HL-60/S4 treated with phorbol 12-myristate 13-acetate at 8.2 ng/mL for 4 days and 3 days (cell line): ENCODE measurements at regions not wholly inside any gene's neighbourhood (a gene's known extent, or its start where the extent isn't known, plus 50 kb on each side); places are given as distances from the start of the nearest gene placed in this dataset.

ENCODE experiments used
- in situ Hi-C: fragments of 300-500 bp; cut with MboI; formaldehyde crosslinking; loops from 2 replicates; pipeline ENCODE4 v1.15.0; 2022; ENCODE audit warnings: low sequenced_read_pairs

DNA sequence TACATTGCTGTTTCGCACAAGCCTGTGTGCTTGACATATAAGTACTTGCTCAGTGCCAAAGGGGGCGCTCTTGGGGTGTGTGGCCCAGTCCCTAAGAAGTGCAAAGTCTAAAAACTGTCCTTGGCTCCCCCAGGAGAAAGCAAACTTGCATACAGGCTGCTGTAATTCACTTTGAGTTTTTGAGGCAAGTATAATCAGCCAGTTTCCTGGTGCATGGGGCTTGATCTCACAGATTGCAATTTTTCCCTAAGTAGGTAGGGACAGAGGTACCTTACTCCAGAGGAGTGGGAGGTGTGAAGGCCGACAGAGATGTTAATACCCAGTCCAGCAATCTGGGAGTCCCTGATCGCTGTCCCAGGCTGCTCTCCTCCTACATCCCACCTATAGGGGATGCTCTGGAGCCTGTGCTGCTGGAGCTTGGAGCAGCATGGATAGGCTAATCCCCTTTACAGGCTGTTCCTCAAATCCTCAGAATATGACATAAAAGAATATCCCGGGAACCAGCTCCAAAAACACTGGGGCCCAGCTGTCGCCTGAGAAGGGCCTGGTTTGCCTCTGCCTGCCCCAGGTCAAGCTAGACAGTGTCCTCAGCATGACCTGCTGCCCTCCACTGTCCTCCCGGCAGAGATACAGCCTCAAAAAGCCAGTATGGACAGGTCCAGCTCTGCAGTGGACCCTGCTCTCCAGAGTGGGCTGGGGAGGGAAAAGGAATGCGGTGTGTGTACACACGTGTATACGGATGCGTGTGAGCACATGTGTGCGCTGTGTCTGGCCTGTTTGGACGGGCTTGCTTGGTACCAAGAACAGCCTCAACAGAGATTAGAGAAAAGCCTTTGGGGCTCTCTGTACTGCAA lies 136.5 kb upstream of the HAAO start:
- in situ Hi-C loops: loop anchor here (25.0 kb wide), 1 partner anchor 308 kb away; the partner anchor contains the start of gene ZFP36L2

DNA sequence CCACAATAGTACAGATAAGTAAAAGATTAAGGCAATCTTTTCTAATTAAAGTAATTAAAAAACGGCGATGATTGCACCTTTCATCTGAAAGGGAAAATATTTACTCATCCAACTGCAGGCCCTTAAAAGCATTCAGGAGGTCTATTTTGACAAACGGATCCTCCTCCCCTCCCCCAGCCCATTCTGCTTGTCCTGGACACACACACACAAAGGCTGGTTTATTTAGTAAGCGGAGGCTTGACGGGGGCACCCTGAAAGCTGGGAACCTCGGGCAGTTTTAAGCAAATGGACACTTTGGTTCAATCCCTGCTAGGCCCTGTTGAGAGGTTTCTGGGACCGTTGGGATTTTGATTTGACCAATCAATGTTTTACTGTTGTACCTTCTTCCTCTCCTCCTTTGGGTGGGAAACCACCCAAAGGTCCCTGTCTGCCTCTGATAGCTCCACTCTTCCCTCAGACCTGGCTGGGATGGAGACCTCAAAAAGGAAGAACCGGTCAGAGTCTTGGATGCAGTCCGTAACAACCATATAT lies 135.8 kb upstream of the HAAO start:
- in situ Hi-C loops: loop anchor here (25.0 kb wide), 1 partner anchor 309 kb away; the partner anchor contains the start of gene ZFP36L2

DNA sequence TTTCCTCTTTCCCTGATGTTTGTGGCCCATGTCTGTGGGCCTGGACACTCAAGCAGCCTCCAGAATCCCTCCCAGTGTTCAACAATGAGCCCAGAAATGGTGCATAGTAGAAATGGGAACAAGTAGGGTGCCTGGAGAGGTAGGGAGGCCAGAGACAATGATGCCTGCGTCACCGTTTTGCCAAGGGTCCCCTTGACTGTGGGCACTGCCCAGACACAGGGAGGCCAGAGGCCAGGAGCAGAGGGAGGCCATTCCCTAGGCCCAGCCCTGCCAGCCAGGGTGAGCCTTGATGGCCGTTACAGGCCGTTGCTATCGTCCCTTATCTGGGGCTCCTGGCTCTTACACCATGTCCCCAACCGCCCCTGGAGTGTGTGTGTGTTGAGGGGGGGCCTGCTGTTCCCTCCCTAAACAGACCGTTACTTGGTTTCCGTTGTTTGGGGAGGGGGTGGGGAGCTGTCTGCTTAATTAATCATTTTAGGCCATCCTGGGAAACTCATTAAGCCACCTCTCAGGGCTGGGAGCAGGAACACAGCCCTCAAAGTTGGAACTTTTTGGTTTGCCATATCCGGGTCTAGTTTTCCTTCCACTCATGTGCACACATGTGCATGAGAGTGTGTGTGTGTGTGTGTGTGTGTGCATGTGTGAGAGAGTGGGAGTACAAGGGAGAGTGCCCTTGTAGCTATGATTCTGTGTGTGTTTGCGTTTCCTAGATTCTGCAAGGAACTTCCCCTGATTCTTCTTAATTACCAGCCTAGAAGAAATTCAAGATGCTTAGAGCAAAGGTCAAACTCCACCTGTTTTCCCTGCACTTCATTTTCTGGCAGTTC lies 135.2 kb upstream of the HAAO start:
- in situ Hi-C loops: loop anchor here (25.0 kb wide), 1 partner anchor 310 kb away; the partner anchor contains the start of gene ZFP36L2

- in situ Hi-C loops: loop anchor here (25.0 kb wide), 1 partner anchor 311 kb away; the partner anchor contains the start of gene ZFP36L2
Observed at GRCh38 chr2:42926434-42927333, 134.3 kb upstream of the HAAO start.

GRCh38 chr2:42925742-42926433 lies 133.5 kb upstream of the HAAO start:
- in situ Hi-C loops: loop anchor here (25.0 kb wide), 1 partner anchor 311 kb away; the partner anchor contains the start of gene ZFP36L2

DNA sequence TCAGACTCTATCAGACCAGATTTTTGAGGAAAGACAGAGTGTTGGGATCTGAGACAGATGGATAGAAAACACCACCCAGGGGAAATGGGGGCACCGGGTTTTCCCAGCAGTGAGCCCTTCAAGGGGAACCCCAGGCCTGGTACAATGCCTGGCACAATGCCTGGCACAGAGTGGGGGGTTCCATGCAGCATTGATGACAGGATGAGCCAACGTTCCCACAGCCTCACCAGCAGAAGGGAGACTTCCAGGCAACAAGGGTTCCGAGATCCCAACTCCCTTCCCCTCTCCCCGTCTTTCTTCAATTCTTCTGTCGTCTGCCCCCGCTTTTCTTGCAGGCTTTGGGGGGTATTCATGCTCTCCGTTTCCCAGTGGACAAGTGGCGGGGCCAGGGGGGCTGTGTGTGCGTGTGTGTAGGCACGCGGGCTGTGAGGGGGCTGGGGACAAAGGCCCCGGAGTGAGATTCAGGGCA lies 132.1 kb upstream of the HAAO start:
- in situ Hi-C loops: no loop called here

- in situ Hi-C loops: no loop called here
Observed at GRCh38 chr2:42923580-42924417, 131.4 kb upstream of the HAAO start.

DNA sequence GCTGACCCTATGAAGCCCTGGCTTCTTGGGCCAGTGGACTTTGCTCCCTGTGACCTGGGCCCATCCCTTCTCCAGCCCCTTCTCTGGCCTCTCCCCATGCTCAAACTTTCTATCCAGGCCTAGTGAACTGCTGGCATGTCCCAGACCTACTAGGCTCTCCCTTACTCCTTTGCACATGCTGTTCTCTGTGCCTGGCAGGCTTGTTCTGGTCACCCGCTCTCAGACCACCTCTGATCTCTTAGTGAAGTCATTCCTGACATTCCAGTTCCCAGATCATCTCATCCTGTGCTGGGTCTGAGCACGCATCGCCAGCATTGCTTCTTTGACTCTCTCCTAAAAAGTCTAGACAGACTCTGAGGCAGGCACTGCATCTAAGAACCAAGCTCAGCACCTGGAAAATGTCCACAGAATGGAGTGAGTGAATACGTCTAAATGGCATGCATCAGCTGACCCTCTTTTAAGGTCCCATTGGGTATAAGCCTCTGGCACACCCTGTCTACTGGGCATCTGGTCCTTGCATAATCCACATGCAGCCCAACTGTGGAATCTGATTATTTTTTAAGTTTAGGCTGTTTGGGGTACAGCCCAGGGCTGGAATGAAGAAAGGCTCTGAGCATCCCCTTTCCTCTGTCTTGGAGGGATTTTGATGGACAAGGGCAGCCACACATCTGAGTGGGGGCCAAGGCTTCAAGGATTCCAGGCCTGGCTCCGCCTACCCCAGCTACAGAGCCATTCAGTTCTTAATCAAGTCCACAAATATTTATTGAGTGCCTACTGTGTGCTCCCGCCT lies 130.6 kb upstream of the HAAO start:
- in situ Hi-C loops: no loop called here

DNA sequence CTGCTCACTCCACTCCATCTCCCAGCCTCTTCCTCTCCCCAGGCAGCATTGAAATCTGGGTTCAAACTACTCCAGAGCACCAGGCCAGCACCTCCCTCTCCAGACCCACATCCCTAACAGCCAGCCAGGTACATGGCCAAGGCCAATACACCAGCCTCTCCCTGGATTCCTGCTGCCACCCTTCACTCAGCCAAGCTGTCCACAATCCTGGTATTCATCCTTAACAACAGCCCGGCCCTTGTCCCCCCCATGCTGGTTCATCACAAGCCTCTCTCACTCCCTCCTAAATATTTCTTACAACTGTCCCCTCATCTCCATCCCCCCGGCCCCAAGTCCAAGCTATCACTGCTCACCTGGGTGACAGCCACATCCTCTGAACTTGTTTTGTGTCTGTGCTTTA lies 129.9 kb upstream of the HAAO start:
- in situ Hi-C loops: no loop called here

GRCh38 chr2:42921721-42922120 lies 129.3 kb upstream of the HAAO start:
- in situ Hi-C loops: no loop called here

DNA sequence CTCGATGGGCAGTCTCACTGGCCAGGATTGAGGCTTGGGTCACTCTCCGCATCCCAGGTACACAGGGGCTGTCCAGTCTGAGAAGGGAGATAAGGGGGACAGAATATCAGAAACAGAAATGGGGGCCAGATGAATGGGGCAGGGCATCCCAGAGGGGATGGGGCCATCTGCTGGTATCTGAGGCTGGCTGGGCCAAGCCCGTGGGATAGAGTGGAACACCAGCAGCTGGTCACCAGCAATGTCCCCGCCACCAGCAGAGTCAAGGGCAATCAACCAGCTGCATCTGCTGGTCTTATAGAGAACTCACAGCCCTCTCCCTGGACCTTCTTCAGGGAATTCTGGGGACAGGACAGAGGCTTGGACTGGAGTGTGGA lies 128.8 kb upstream of the HAAO start:
- in situ Hi-C loops: no loop called here

DNA sequence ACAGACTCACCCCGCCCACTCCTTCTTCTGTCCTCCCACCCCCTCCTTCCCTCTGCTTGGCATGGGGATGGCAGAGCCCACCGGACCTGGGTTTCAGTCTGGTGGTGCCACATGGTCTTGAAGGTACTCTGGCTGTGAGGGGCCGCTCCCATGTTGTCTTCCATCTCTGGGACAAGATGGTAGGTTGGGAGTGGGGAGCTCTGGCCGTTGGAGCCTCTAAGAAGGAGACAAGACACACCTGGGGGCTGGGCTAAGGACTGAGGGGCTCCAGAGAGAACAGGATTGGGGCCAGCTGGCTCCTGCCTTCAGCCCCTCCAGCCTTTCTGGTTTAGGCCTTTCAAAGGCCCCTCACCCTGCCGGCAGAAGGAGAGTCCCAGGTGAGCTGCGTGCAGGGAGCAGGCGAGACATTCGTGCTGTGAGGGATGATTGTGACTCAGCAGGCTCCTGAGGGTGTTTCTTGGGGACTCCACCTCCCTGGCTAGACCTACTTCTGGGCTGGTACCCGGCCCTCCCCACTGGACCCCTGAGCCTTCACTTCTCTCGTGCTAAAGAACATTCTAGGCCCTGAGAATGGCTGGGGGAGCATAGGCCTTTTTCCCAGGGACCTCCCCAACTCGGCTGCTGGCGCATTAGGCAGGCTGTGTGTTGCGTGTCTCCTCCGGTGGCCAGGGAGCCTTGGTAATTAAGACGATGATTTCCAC lies 128.2 kb upstream of the HAAO start:
- in situ Hi-C loops: no loop called here

GRCh38 chr2:42918671-42919318 lies 126.4 kb upstream of the HAAO start:
- in situ Hi-C loops: no loop called here

- in situ Hi-C loops: no loop called here
Observed at GRCh38 chr2:42918041-42918440, 125.7 kb upstream of the HAAO start.

DNA sequence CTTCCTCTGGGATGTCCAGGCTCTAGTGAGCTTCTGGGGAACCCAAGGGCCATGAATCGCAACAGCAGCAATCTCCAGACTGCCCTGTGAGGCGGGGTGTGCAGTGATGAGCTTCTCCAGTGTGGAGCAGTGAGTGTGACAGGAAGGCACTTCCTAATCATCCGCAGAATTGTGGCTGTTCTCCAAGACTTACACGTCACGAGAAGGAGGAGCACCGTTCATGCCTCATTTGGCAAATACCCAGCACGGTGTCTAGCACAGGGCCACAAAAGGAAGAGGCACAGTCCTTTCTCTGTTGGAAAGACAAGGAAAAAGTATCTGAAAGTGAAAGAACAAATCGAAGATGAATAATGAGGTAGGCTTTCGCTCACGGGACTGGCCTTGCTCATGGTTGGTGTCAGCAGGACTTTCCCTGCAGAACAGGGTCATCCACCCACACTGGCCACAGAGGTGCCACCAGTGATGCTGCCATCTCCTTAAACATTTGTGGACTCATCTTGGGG lies 125.1 kb upstream of the HAAO start:
- in situ Hi-C loops: no loop called here

- in situ Hi-C loops: no loop called here
Observed at GRCh38 chr2:42916324-42916723, 123.9 kb upstream of the HAAO start.

- in situ Hi-C loops: no loop called here
Observed at GRCh38 chr2:42914860-42915259, 122.5 kb upstream of the HAAO start.
